ENCODE measurements at regions not wholly inside any gene's neighbourhood (a gene's known extent, or its start where the extent isn't known, plus 50 kb on each side); places are given as distances from the start of the nearest gene placed in this dataset.

DNA sequence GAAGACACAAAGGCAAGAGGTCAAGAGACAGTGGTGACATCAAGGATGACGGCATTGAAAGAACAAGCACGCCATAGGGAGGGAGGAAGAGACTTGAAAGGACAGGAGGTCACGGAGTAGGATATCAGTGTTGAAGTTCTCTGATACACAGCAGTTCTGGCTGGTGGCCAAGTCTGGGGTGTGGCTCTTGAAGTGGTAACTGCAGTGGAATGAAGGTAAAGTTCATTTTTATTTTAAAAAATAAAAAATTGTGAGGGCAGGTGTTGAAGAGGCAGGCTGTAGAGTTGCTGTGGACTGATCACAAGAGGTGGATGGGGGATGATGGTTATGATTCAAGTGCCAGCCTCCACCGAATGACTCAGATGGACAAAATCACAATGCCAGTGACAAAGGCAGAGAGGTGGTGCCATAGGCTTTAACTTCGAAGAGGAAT, 53.2 kb upstream of the BMP2 start (continued):
- TF ChIP-seq, protein P1, sequence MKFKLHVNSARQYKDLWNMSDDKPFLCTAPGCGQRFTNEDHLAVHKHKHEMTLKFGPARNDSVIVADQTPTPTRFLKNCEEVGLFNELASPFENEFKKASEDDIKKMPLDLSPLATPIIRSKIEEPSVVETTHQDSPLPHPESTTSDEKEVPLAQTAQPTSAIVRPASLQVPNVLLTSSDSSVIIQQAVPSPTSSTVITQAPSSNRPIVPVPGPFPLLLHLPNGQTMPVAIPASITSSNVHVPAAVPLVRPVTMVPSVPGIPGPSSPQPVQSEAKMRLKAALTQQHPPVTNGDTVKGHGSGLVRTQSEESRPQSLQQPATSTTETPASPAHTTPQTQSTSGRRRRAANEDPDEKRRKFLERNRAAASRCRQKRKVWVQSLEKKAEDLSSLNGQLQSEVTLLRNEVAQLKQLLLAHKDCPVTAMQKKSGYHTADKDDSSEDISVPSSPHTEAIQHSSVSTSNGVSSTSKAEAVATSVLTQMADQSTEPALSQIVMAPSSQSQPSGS (CRISPR knock-in tag; IDR thresholded peaks at IDR 0.05; ENCODE audit: borderline replicate concordance, low read depth) = no peak
- TF ChIP-seq ZNF232 (CRISPR knock-in tag; IDR thresholded peaks at IDR 0.05) = no peak
- TF ChIP-seq ZBTB21 (CRISPR knock-in tag; IDR thresholded peaks at IDR 0.05; ENCODE audit: borderline replicate concordance) = no peak
- TF ChIP-seq KAT7 (CRISPR knock-in tag; IDR thresholded peaks at IDR 0.05; ENCODE audit: borderline replicate concordance) = no peak
- TF ChIP-seq HMGA2 (CRISPR knock-in tag; IDR thresholded peaks at IDR 0.05) = no peak
- no peak for TF ChIP-seq FOXJ3 (CRISPR knock-in tag; IDR thresholded peaks at IDR 0.05; ENCODE audit: borderline replicate concordance)
- TF ChIP-seq, protein P2, sequence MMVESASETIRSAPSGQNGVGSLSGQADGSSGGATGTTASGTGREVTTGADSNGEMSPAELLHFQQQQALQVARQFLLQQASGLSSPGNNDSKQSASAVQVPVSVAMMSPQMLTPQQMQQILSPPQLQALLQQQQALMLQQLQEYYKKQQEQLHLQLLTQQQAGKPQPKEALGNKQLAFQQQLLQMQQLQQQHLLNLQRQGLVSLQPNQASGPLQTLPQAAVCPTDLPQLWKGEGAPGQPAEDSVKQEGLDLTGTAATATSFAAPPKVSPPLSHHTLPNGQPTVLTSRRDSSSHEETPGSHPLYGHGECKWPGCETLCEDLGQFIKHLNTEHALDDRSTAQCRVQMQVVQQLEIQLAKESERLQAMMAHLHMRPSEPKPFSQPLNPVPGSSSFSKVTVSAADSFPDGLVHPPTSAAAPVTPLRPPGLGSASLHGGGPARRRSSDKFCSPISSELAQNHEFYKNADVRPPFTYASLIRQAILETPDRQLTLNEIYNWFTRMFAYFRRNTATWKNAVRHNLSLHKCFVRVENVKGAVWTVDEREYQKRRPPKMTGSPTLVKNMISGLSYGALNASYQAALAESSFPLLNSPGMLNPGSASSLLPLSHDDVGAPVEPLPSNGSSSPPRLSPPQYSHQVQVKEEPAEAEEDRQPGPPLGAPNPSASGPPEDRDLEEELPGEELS (CRISPR knock-in tag; IDR thresholded peaks at IDR 0.05) = no peak

DNA sequence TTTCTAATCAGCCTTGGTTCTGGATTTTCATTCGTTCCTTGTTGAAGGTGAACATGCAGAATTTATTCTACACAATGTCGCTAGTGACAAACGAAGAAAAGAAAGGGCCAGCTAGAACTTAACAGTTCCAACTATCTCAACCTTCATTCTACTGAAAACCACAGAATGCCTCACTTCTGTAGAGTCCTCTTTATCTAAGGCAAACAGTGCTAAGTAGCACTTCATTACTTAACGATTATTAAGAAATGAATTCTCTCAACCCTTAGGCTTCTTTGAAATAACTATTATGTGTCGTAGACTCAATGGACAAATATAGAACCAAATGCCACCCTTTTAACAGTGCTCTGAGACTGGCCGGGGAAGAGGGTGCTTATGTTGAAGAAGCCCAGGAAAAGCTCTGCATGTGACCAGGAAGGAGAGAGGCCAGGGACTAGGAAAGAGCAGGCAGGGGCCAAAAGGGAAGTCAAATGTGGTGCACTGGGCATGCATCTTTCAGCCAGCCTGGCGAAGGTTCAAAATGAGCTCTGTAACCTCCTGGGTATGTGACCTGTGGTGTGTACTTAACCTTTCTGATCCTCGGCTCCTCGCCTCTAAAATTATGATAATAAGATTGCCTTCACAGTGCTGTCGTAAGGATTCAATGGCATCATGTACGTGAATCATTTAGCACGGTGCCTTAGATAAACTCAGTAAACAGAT, 55.4 kb upstream of the BMP2 start:
- ChIA-PET POLR2A (no interaction called here), CTCF (no interaction called here)
- H3K4me1 Mint-ChIP-seq = peaks cover 13% of the 10 kb centered on the region
- ATAC-seq (no peak), DNase-seq (ENCODE audit: low spot score) (no peak)
- no peak overlapping the region for H3K4me3 Mint-ChIP-seq
- H3K27me3 Mint-ChIP-seq (ENCODE audit: low read depth) = no peaks in the 10 kb centered on the region
- H3K36me3 Mint-ChIP-seq = no peaks in the 10 kb centered on the region
- TF ChIP-seq, protein P3, sequence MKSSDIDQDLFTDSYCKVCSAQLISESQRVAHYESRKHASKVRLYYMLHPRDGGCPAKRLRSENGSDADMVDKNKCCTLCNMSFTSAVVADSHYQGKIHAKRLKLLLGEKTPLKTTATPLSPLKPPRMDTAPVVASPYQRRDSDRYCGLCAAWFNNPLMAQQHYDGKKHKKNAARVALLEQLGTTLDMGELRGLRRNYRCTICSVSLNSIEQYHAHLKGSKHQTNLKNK (CRISPR knock-in tag; IDR thresholded peaks at IDR 0.05) = no peak
- TF ChIP-seq, protein P4, sequence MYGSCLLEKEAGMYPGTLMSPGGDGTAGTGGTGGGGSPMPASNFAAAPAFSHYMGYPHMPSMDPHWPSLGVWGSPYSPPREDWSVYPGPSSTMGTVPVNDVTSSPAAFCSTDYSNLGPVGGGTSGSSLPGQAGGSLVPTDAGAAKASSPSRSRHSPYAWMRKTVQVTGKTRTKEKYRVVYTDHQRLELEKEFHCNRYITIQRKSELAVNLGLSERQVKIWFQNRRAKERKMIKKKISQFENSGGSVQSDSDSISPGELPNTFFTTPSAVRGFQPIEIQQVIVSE (CRISPR knock-in tag; IDR thresholded peaks at IDR 0.05; ENCODE audit: borderline replicate concordance) = no peak
- TF ChIP-seq, protein P5, sequence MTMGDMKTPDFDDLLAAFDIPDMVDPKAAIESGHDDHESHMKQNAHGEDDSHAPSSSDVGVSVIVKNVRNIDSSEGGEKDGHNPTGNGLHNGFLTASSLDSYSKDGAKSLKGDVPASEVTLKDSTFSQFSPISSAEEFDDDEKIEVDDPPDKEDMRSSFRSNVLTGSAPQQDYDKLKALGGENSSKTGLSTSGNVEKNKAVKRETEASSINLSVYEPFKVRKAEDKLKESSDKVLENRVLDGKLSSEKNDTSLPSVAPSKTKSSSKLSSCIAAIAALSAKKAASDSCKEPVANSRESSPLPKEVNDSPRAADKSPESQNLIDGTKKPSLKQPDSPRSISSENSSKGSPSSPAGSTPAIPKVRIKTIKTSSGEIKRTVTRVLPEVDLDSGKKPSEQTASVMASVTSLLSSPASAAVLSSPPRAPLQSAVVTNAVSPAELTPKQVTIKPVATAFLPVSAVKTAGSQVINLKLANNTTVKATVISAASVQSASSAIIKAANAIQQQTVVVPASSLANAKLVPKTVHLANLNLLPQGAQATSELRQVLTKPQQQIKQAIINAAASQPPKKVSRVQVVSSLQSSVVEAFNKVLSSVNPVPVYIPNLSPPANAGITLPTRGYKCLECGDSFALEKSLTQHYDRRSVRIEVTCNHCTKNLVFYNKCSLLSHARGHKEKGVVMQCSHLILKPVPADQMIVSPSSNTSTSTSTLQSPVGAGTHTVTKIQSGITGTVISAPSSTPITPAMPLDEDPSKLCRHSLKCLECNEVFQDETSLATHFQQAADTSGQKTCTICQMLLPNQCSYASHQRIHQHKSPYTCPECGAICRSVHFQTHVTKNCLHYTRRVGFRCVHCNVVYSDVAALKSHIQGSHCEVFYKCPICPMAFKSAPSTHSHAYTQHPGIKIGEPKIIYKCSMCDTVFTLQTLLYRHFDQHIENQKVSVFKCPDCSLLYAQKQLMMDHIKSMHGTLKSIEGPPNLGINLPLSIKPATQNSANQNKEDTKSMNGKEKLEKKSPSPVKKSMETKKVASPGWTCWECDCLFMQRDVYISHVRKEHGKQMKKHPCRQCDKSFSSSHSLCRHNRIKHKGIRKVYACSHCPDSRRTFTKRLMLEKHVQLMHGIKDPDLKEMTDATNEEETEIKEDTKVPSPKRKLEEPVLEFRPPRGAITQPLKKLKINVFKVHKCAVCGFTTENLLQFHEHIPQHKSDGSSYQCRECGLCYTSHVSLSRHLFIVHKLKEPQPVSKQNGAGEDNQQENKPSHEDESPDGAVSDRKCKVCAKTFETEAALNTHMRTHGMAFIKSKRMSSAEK (CRISPR knock-in tag; IDR thresholded peaks at IDR 0.05; ENCODE audit: borderline replicate concordance) = no peak
- TF ChIP-seq ZNF219 (CRISPR knock-in tag; IDR thresholded peaks at IDR 0.05; ENCODE audit: borderline replicate concordance) = no peak
- TF ChIP-seq ELF4 (CRISPR knock-in tag; IDR thresholded peaks at IDR 0.05; ENCODE audit: low read depth) = no peak
- TF ChIP-seq, protein P6, sequence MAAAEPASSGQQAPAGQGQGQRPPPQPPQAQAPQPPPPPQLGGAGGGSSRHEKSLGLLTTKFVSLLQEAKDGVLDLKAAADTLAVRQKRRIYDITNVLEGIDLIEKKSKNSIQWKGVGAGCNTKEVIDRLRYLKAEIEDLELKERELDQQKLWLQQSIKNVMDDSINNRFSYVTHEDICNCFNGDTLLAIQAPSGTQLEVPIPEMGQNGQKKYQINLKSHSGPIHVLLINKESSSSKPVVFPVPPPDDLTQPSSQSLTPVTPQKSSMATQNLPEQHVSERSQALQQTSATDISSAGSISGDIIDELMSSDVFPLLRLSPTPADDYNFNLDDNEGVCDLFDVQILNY (CRISPR knock-in tag; IDR thresholded peaks at IDR 0.05) = no peak
- TF ChIP-seq, protein P1 (CRISPR knock-in tag; IDR thresholded peaks at IDR 0.05; ENCODE audit: borderline replicate concordance, low read depth) = no peak
- TF ChIP-seq, protein P7, sequence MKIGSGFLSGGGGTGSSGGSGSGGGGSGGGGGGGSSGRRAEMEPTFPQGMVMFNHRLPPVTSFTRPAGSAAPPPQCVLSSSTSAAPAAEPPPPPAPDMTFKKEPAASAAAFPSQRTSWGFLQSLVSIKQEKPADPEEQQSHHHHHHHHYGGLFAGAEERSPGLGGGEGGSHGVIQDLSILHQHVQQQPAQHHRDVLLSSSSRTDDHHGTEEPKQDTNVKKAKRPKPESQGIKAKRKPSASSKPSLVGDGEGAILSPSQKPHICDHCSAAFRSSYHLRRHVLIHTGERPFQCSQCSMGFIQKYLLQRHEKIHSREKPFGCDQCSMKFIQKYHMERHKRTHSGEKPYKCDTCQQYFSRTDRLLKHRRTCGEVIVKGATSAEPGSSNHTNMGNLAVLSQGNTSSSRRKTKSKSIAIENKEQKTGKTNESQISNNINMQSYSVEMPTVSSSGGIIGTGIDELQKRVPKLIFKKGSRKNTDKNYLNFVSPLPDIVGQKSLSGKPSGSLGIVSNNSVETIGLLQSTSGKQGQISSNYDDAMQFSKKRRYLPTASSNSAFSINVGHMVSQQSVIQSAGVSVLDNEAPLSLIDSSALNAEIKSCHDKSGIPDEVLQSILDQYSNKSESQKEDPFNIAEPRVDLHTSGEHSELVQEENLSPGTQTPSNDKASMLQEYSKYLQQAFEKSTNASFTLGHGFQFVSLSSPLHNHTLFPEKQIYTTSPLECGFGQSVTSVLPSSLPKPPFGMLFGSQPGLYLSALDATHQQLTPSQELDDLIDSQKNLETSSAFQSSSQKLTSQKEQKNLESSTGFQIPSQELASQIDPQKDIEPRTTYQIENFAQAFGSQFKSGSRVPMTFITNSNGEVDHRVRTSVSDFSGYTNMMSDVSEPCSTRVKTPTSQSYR (CRISPR knock-in tag; IDR thresholded peaks at IDR 0.05) = no peak
- no peak for TF ChIP-seq ETV6 (CRISPR knock-in tag; IDR thresholded peaks at IDR 0.05)
- H3K27ac Mint-ChIP-seq = no peak overlapping the region
- no peaks in the 10 kb centered on the region for H3K9me3 Mint-ChIP-seq
